GM19238 (cell line): ENCODE measurements at regions not wholly inside any gene's neighbourhood (a gene's known extent, or its start where the extent isn't known, plus 50 kb on each side); places are given as distances from the start of the nearest gene placed in this dataset.

Experiments
- DNase-seq: peaks from one replicate; pipeline ENCODE4 v3.0.0; 2011; ENCODE audit warnings: low spot score; ENCODE audit not compliant: insufficient read length

DNA sequence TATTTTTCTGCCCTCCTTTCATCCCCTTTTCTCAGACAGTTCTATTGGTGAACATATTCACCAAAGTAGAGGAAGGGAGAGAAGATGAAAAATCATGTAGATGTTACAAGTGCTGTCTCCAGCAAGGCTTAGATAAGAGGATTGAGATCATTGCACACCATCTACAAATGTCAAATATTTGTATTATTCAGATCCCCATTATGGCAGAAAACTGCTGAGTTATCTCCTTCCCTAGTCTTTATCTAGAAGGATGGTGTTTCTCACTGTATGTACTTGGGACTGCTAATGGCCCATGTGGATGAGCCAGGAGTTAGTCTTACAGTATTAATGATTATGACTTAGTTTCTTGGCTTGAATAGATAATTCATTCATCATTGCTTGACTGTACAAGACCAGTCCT is 147.2 kb upstream of the EEPD1 start:
- DNase-seq: no peak

DNA sequence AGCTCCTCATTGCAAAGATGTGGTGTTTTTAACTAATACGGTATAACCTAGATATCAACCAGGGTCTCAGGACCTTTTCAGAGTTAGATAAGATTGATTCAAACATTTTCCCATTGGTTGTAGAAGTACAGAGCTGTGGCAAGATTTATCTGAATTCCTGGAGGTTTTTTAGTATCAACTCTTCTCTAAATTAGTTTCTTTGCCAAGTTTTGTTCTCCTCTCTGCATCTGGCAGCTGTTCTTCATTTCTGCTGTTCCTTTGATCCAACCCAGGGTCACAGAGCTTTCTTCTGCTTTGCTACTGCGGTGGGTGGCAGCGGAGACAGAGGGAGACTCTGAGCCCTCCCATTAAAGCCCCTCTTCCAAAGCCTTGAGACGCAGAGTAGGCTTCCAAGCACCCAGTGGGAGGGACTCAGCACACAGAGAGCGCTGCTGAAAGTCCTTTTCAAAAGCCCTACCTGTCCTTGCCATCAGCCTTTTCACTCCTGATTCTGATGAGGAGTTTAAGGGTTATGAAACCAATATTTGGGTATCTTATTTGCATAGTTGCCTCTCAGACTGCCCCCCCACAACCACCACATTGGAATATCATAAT is 146.3 kb upstream of the EEPD1 start:
- no peak for DNase-seq

DNA sequence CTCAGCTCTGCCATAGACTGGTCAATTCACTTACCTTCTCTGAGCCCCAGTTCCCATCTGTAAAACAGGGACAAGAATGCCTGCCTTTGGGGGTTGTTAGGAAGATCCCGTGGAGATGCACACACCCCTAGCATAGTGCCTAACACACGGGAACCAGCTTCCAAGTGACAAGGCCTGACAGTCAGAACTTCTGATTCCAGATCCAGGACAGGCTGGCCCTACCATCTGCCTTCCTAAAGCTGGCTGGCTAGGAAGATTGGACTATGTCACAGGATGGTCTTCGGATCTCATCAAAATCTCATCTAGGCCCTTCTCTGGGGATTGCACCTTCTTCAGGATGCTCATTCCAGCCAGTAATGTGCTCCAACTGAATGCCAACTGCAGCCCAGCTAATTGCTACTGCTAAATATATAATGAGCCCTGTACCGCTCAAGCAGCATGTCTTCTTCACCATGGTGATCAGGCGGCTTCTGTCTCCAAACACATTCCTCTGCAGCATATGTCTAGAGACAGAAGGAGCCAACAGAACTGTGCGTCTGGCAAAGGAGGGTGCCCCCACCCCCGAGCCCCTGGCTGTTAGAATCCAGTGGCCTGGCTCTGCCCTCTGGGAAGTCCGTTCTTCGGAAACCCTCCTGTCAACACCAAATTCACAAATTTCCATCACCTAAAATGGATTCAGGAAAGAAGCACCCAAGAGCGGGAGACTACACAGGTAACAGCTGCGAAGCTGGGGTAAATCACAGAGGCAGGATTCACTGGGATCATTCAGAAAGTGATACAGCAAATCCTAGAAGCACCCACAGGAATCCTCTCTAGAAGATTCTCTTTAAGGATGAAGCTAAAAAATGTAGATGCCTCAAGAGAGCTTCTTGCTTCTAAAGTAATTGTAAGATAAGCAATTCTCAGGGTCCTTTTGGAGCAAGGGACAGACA is 142.1 kb upstream of the EEPD1 start:
- DNase-seq: no peak

DNA sequence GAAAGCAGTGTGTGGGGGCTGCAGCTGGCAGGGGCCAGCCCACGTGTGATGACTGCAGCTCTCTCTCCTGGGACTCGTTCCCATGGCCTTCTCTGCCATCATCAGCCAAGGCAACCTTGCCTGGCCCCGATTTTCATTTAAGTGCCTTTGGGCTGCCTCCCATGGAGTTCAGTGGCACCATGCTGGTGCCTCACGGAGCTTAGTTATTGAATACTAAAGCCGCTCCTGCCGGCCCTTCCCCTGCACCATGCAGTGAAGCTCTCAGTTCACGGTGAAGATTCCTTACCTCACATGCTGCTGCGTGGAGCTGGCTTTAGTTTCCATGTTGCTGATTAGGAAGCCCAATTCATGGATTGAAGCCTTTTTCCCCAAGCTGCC is 141.5 kb upstream of the EEPD1 start:
- no peak for DNase-seq

DNA sequence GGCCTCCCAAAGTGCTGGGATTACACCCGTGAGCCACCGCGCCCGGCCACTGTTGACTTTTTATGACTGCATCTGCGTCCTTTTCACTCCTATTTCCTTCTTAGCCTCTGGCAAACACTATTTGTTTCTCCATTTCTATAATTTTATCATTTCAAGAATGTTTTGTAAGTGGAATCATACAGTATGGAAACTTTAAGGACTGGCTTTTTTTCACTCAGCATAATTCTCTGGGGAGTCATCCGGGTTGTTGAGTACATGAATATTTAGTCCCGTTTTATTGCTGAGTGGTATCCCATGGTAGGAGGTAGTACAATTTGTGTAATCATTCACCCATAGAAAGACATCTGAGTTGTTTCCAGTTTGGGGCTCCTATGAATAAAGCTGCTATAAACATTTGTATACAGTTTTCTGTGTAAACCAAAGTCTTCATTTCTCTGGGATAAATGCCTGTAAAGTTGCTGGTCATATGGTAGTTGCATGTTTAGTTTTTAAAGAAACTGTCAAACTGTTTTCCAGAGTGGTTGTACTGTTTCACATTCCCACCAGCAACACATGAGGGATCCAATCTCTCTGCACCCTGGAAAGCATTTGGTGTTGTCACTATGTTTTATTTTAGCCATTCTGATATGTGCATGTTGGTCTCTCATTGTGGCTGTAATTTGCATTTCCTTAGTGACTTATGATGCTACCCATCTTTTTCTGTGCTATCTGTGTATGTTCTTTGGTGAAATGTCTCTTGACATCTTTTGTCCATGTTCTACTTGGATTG is 139.6 kb upstream of the EEPD1 start:
- no peak for DNase-seq

DNA sequence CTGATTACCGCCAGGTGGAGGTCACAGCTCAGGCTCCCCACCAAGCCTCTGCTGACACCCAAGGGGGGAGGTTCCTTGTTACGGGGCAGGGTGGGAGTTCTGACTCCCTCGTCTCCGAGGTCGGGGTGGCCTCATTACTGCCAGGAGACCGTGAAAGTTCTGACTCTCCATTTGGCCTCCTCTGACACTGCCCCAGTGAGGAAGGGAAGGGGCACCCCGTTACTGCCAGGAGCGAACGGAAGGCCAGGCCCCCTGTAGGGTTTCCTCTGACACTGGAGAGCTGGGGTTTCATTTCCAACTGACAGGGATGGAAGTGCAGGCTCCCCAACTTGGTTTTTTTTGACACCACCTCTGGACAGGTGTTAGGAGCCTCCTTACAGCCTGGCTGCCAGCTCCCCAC is 138.1 kb upstream of the EEPD1 start:
- DNase-seq: no peak

DNA sequence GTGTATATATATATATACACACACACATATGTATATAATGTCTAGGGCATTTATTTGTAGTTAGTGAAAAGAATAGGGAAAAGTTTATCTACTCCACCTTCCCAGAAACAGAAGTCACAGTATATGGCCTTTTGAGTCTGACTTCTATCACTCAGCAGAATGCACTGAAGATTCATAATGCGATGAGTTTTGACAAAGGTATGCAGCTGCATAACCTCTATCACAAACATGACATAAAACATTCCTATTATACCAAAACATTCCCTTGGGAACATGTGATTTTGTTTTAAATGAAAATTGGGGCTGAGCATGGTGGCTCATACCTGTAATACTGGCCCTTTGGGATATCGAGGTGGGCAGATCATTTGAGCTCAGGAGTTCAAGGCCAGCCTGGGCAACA is 137.3 kb upstream of the EEPD1 start:
- DNase-seq: no peak

DNA sequence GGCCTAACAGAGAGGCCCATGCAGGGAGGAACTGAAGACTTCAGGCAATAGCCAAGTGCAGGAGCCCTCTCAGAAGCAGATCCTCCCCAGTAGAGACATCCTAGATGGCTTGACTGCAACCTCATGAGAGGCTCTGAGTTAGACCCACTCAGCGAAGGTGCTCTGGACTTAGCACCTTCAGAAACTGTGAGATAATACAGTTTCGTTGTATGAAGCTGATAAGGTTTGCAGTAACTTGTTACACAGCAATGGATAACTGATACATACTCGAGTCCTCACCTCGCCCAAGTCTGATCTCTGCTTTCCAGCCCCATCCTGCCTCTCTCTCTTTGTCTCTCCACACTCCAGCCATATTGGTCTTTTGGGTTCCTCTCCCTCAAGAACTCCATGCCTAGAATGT is 136.4 kb upstream of the EEPD1 start:
- no peak for DNase-seq

DNA sequence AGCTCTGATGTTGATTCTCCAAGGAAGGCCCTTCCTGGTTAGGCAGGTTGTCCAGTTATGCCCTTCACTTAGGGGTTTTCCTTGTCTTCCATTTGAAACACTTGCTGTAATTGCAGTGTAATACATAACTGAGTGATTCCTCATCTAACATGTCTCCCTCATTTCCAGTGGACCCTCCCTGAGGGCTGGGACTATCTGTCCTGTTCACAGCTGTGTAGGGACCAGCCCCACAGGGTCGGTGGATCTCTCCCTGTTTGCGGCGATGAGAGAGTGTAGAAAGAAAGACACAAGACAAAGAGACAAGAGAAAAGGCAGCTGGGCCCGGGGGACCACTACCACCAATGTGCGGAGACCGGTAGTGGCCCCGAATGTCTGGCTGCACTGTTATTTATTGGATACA is 135.9 kb upstream of the EEPD1 start:
- DNase-seq: no peak

DNA sequence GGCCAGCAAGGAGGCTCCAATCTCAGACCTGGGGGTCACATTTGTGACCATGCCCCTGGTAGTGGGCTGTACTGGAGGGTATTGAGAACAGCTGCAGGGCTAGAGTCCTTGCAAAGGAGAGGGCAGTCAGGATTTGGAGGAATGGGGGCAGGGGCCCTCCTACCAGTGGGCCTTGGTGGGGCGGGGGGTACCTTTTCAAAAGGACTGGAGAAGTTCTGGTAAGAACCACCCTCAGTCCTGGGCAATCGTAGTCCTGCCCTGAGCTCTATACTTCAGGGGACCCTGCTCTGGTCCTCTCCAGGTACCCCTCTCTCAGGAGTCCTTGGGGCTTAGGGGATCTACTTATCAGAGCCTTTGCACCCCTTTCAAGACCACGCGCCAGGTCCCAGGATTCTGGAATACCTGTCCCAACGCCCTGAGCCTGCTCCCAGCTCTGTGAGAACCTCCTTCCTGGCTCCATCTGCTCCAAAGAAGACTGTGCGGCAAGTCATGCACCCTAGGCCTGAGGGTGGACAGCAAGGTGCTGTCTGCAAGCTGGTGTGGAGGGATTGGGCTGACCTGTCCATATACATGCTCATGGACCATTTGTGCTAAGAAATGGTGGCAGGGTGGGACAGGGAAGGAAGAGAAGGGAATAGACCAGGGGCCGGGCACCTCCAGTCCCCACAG is 134.1 kb upstream of the EEPD1 start:
- DNase-seq: no peak

DNA sequence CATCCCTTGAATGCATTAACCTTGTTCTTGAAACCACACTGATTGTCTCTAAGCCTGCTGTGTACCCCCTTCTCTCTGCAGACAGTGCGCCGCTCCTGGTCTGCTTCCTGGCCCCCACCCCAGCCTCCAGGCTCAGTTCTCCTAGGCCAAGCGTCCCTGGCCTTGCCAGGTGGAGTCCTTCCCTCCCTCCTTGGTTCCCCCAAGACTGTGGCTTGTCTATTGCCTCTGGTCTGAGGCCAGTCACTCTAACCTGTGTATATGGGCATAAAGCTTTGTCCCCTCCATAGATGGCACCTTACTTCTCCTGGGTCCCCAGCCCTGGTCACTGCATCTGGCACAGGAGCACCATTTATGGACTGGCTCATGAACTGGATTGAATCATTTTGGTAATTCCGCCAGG is 133.5 kb upstream of the EEPD1 start:
- DNase-seq: no peak

DNA sequence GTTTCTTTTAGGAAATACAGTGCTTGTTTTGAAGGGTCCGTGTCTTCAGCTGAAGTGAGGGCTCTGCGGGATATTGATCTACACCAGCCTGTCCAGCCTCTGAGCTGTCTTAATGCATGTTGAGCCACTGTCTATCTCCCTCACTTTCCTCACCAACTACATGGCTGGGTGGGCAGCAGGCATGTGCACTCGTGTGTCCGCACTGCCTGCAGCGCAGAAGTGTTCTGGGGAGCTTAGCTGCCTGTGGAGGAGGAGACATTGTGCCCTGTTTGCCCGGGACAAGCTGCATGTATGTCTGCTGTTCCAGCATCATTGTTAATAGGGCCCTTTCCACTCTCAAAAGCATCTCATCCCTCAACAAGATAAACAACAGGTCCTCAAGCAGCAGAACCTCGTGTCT is 133.1 kb upstream of the EEPD1 start:
- no peak for DNase-seq

DNA sequence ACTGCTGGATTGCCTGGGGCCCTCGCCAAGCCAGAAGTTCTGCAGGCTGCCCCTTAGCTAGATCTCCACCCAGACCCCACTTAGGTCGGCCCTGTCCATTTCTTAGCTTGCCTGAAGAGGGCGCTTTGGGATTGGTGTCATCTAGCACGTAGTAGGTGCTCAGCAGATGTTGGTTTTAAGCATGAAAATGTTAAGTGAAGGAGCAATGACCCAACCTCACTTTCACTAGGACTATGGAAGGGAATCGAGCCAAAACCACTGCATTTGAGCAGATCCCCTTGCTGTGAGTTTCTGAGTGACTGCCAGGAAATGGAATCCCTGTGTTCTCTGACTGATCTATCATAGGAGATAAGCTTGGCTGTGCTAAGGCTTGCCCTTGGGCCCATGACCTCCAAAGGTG is 131.7 kb upstream of the EEPD1 start:
- DNase-seq: no peak

DNA sequence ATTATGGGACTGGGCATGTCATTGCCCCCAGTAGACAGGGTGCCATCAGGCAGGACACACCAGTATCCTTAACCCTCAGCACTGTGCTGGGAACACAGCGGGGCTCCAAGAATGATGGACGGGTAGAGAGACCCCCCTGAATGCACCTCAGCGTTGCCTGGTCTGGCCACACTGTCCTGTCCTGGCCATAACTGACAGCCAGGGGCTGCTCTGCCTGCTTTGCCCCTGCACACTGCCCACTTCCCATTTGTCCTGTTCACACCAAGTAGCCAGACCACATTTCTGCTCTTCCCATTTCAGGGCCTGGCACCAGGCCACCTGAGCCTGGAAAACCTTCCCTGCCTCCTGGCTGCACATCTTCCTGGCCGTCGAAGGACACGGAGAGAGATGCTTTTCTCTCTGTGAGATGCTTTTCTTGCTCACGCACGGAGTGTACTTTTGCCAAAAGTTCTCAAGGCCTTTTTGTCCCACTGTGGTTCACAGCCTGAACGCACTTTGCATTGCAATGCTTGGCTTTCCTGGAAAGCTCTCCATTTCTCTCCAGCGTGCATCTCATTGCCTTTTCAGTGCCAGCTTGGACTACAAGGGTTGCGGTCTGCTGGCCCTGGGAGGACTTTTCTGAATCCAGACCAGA is 131.0 kb upstream of the EEPD1 start:
- no peak for DNase-seq

DNA sequence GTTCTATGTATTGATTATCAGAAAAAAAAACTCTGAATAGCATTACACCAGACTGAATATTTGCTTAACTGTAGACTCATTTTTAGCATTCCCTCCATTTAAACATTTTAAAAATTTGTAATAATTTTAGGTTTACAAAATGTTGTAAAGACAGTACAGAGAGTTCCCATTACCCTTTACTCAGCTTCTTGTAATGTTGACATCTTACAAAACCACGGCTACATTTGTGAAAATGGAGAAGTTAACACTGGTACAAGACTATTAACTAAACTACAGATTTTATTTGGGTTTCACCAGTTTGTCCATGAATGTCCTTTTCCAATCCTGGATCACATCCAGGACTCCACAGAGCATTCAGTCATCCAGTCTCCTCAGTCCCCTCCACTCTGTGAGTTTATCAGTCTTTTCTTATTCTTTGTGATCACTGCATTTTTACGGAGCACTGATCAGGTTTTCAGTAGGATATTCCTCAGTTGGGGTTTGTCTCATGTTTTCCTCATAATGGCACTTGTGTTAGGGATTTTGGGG is 130.0 kb upstream of the EEPD1 start:
- DNase-seq: no peak

DNA sequence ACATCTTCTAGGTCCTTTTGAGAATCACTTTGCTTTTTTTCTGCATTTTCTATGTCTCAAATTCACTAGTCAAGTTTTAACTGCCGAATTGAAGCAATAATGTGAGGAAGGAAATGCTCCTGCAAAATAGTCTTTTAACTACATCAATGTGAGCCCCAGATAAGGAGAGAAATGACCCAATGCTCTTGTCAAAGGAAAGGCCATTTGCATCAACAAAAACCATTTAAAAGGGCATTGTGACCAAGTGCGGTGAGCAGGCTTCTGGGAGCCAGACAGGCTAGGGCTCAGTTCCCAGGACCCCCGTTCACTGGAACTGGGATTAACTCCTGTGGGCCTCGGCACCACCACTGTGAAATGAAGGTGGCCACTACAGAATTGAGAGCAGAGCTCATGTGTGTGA is 127.9 kb upstream of the EEPD1 start:
- no peak for DNase-seq

DNA sequence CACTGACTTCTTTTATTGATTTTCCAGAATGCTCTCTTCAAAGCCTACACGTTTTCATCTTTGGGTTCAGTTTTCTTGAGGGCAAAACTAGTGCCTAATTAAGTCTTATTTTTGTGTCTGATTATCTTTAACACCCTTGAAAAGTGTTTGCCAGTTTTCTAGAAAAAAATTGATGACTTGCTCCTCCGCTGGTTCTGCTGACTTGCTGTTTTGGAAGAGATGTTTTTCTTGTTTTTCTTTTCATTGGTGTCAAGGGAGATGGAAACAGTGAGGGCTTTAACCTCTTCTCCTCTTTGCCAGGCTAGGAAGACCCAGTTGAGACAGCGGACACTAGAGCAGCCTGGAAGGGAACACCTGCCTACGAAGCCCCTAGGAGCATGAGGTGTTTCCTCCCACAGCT is 123.7 kb upstream of the EEPD1 start:
- no peak for DNase-seq

DNA sequence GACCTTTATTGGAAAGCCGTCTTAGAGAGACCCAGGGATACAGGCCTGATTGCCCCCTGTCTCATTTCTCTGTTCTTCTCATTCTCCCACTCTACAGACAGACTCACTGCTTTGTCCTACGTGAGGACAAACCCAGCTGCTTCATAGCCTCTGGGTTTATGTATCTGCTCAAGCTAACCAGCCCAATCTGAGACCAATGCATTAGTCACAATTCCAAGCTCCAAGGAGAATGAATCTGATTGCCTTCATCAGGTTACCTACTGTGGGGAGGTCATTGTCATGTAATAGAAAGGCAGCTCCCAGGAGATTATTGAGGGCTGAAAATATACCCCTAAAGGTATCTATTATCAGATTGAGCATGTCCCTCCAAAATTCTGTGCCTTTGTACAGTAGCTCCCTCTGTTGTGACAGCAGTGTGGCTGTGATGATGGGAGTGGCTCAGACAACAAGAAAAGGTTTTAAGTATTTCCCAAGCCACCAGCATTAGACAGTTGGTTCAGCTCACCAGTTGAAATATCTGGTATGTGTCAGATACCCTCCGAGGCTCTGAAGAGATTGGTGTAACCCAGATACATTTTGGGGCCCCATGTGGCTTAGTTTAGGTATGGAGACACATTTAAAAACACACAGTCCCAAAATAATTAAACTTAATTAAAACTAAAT is 123.1 kb upstream of the EEPD1 start:
- DNase-seq: no peak

DNA sequence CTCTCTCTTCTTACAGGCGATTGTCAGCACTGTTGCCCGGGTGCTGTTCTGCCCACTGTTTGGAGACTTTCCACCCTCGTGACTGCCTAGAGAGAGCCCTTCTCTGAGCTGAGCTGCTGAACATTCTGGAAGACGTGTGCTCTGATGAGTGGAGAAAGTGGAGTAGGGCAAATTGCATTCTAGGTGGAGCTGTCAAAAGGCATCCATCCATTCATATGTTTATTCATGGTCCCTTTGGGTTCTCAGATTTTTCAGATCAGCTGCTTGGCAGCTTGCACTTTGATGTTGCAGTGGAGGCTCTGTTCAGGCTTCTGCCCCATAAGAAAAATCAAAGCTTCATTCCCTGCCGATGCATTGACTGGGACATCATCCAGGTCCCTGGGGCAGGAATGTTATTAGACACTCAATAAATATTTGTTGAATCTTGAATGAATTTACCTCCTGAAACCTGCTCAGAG is 120.7 kb upstream of the EEPD1 start:
- DNase-seq: no peak

DNA sequence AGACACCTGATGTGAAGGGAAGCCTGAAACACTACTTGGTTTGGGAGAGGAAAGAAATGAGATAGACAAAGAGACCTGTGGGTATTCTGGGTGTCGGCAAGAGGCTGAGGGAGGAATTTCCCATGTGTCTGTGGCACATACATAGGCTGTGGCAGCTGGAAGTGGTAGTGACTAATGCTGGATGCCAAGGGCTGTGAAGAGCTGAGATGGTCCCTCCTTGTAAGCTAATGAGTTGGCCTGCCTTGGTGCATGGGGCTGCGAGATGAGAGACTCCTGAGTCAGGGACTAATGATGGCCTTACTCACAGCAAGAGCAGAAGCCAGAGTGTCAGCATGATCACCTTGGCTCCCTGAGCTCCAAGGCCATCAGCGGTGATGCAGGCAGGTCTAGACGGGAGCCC is 119.0 kb upstream of the EEPD1 start:
- no peak for DNase-seq

DNA sequence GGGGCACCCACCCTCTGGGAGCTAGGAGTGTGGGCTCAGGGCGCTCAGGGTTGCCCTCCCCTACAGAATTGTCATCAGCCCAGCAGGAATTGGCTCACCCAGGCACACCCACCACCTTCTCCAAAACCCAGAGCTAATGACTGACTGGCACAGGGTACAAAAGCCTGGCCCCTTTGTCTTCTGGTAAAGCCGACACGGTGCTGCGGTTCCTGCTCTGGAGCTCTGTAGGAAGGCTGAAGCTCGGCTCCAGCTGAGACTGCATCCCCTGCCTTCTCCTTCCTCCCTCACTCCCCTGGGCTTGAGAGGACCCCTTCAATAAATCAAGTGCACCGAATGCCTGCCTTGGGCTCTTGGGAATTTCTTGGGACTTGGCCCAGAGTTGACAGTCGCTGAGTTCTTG is 117.9 kb upstream of the EEPD1 start:
- DNase-seq: no peak
